Calu3 (cell line): ENCODE measurements at regions not wholly inside any gene's neighbourhood (a gene's known extent, or its start where the extent isn't known, plus 50 kb on each side); places are given as distances from the start of the nearest gene placed in this dataset.

Experiments used
- BruUV-seq: library from RNA; stranded (reverse); fragments of 400-500 nt; replicated peaks from 2 replicates; lab custom pipeline; 2021; lab: Mats Ljungman, UMichigan
- CTCF ChIA-PET: fragments of 300-600 bp; sonication (Branson Sonifier 250); formaldehyde crosslinking; loops from one replicate; lab custom pipeline; 2022; ENCODE audit warnings: antibody characterized with exemption; lab: Charles Lee
- DNase-seq: peaks from one replicate; pipeline ENCODE4 v3.0.0; 2022
- H3K27ac Mint-ChIP-seq: one replicate; pipeline ENCODE4 v1.8.0; 2022; ENCODE audit warnings: mixed read lengths; ENCODE audit not compliant: unreplicated experiment
- H3K27me3 Mint-ChIP-seq: one replicate; pipeline ENCODE4 v1.8.0; 2022; ENCODE audit warnings: mixed read lengths; ENCODE audit not compliant: unreplicated experiment
- H3K36me3 Mint-ChIP-seq: one replicate; pipeline ENCODE4 v1.8.0; 2022; ENCODE audit warnings: mild to moderate bottlenecking, moderate library complexity, mixed read lengths; ENCODE audit not compliant: insufficient read depth, unreplicated experiment
- H3K4me1 Mint-ChIP-seq: one replicate; pipeline ENCODE4 v1.8.0; 2022; ENCODE audit warnings: mild to moderate bottlenecking, low read depth, mixed read lengths; ENCODE audit not compliant: unreplicated experiment
- H3K4me3 Mint-ChIP-seq: one replicate; pipeline ENCODE4 v1.8.0; 2022; ENCODE audit warnings: mild to moderate bottlenecking, low read depth, moderate library complexity, mixed read lengths; ENCODE audit not compliant: unreplicated experiment
- H3K9me3 Mint-ChIP-seq: one replicate; pipeline ENCODE4 v1.8.0; 2022; ENCODE audit warnings: low read depth, mixed read lengths; ENCODE audit not compliant: unreplicated experiment
- CTCF ChIP-seq: fragments of 200-600 bp; IDR thresholded peaks from one replicate; pipeline ENCODE4 v1.8.0; 2022; ENCODE audit warnings: antibody characterized with exemption; ENCODE audit not compliant: unreplicated experiment
- intact Hi-C: fragments of 100-400 bp; cut with micrococcal nuclease; formaldehyde crosslinking; loops from one replicate; pipeline ENCODE4 v1.10.0; 2022; ENCODE audit not compliant: unreplicated experiment

GRCh38 chr12:43162138-43162537, 389.9 kb downstream of the ADAMTS20 start:
- no peak for TF ChIP-seq CTCF
- Mint-ChIP-seq H3K4me1 (no peaks in the 10 kb centered on the region), H3K27ac (no peak overlapping the region), H3K27me3 (no peaks in the 10 kb centered on the region), H3K9me3 (no peaks in the 10 kb centered on the region), H3K36me3 (no peaks in the 10 kb centered on the region), H3K4me3 (no peak overlapping the region)
- CTCF ChIA-PET, result no interaction called here
- no peak for DNase-seq
- no TSS peak for BruUV-seq
- intact Hi-C loops, result no loop called here

- TF ChIP-seq CTCF, result no peak
- Mint-ChIP-seq H3K9me3 (no peaks in the 10 kb centered on the region), H3K4me1 (no peaks in the 10 kb centered on the region), H3K4me3 (no peak overlapping the region), H3K36me3 (no peaks in the 10 kb centered on the region), H3K27me3 (no peaks in the 10 kb centered on the region), H3K27ac (no peak overlapping the region)
- CTCF ChIA-PET, result no interaction called here
- intact Hi-C loops, result no loop called here
- no peak for DNase-seq
- no TSS peak for BruUV-seq
Observed at GRCh38 chr12:43159506-43159905, 392.5 kb downstream of the ADAMTS20 start.

- DNase-seq, result no peak
- no peak overlapping the region for H3K4me3 Mint-ChIP-seq
- TF ChIP-seq CTCF, result no peak
- H3K27ac Mint-ChIP-seq, result no peak overlapping the region
- CTCF ChIA-PET, result no interaction called here
- H3K36me3 Mint-ChIP-seq, result no peaks in the 10 kb centered on the region
- BruUV-seq, result no TSS peak
- no peaks in the 10 kb centered on the region for H3K27me3 Mint-ChIP-seq
- intact Hi-C loops, result no loop called here
- no peaks in the 10 kb centered on the region for H3K9me3 Mint-ChIP-seq
- no peaks in the 10 kb centered on the region for H3K4me1 Mint-ChIP-seq
Observed at GRCh38 chr12:43158126-43158525, 393.9 kb downstream of the ADAMTS20 start.

GRCh38 chr12:43155376-43155775, 396.6 kb downstream of the ADAMTS20 start:
- no peak overlapping the region for H3K4me3 Mint-ChIP-seq
- no peak overlapping the region for H3K27ac Mint-ChIP-seq
- CTCF ChIA-PET, result no interaction called here
- intact Hi-C loops, result no loop called here
- no peaks in the 10 kb centered on the region for H3K36me3 Mint-ChIP-seq
- no peak for DNase-seq
- TF ChIP-seq CTCF, result no peak
- H3K9me3 Mint-ChIP-seq, result no peaks in the 10 kb centered on the region
- no peaks in the 10 kb centered on the region for H3K4me1 Mint-ChIP-seq
- H3K27me3 Mint-ChIP-seq, result no peaks in the 10 kb centered on the region
- no TSS peak for BruUV-seq
